ENCODE measurements at regions not wholly inside any gene's neighbourhood (a gene's known extent, or its start where the extent isn't known, plus 50 kb on each side); places are given as distances from the start of the nearest gene placed in this dataset.

DNA sequence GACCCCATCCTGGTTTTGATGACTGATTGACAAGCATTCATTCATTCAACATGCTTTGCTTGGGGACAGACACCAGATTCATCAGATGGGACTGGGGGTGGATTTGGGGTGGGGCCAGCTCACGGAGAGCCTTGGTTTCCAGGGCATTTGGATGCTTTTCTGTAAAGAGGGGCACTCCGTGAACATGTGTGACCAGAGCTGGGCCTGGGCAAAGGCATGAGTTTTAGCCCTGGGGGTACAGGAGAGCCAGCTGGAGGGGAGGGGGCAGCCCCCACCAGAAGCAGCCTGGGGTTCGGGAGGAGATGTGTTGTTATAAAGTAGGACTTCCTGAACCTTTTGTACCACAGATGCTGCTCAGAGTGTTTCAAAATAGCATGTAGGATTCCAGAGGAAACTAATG is 99.7 kb downstream of the RIPK4 start:
- no peak overlapping the region for H3K4me3 ChIP-seq (replicated peaks; ENCODE audit: low read depth, low read length)
- no peak for DNase-seq (ENCODE audit: extremely low read depth, low read depth)
- TF ChIP-seq, protein P1, sequence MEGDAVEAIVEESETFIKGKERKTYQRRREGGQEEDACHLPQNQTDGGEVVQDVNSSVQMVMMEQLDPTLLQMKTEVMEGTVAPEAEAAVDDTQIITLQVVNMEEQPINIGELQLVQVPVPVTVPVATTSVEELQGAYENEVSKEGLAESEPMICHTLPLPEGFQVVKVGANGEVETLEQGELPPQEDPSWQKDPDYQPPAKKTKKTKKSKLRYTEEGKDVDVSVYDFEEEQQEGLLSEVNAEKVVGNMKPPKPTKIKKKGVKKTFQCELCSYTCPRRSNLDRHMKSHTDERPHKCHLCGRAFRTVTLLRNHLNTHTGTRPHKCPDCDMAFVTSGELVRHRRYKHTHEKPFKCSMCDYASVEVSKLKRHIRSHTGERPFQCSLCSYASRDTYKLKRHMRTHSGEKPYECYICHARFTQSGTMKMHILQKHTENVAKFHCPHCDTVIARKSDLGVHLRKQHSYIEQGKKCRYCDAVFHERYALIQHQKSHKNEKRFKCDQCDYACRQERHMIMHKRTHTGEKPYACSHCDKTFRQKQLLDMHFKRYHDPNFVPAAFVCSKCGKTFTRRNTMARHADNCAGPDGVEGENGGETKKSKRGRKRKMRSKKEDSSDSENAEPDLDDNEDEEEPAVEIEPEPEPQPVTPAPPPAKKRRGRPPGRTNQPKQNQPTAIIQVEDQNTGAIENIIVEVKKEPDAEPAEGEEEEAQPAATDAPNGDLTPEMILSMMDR (IDR thresholded peaks at IDR 0.05; ENCODE audit: low read depth, low read length, missing control alignments): no peak

DNA sequence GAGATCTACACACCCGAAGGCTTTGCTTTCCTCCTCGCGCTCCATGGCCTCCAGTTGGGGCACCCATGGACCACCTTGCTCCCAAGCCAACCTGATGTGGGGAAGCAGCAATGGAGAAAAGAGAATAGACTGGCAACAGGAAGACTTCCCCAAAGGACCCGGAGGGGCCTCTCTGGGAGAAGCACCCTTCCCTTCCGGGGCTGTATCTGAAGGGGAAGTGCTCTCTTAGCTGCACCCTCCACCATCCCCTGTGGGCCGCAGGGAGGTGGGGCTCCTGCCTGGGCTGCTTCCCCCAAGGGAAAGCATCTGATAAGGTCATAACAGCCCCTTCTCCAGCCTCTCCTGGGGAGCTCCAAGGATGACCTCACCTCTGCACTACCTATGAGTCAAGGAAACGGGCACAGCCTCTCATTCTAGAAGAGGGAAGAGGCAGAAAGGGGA is 100.2 kb downstream of the RIPK4 start:
- H3K4me3 ChIP-seq (replicated peaks; ENCODE audit: low read depth, low read length): no peak overlapping the region
- TF ChIP-seq, protein P1 (IDR thresholded peaks at IDR 0.05; ENCODE audit: low read depth, low read length, missing control alignments): no peak
- DNase-seq (ENCODE audit: extremely low read depth, low read depth): no peak

DNA sequence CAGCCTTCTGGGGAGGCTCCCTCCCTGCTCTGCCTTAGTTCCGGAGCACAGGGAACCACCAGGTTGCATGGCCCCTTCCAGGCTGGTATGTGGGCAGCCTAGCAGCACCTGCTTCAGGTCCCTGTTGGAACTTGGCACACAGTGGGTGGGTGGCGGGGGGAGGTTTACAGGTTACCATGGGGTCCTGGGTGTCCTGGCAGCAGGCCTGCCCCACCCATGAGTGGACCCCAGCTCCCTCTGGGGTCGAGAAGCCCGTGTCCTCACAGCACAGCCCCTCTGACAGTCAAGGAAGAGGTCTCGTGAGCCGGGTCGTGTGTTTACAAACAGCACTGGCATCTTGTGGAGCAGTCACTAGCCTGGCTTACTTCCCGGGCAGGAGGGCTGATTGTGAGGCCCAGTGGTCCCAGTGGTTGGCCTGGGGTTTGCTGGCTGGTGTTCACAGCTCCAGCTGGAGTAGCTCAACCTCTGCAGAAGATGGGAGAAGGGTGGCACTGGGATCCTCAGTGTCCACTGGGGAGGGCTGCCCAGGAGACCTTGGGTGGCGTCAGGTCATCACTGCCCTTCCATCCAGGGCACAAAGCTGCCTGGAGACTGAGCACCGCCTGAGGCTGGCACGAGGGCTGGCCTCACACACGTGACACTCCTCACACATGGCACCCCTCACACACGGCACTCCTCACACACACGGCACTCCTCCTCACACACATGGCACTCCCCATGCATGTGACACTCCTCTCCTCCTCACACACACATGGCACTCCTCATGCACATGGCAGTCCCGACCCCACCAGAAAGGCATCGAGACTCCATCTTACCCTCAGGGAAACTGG is 100.9 kb downstream of the RIPK4 start:
- no peak overlapping the region for H3K4me3 ChIP-seq (replicated peaks; ENCODE audit: low read depth, low read length)
- no peak for DNase-seq (ENCODE audit: extremely low read depth, low read depth)
- TF ChIP-seq, protein P1 (IDR thresholded peaks at IDR 0.05; ENCODE audit: low read depth, low read length, missing control alignments): no peak

GRCh38 chr21:41664881-41665765 is 101.7 kb downstream of the RIPK4 start:
- DNase-seq (ENCODE audit: extremely low read depth, low read depth): no peak
- TF ChIP-seq, protein P1 (IDR thresholded peaks at IDR 0.05; ENCODE audit: low read depth, low read length, missing control alignments): no peak
- H3K4me3 ChIP-seq (replicated peaks; ENCODE audit: low read depth, low read length): no peak overlapping the region

DNA sequence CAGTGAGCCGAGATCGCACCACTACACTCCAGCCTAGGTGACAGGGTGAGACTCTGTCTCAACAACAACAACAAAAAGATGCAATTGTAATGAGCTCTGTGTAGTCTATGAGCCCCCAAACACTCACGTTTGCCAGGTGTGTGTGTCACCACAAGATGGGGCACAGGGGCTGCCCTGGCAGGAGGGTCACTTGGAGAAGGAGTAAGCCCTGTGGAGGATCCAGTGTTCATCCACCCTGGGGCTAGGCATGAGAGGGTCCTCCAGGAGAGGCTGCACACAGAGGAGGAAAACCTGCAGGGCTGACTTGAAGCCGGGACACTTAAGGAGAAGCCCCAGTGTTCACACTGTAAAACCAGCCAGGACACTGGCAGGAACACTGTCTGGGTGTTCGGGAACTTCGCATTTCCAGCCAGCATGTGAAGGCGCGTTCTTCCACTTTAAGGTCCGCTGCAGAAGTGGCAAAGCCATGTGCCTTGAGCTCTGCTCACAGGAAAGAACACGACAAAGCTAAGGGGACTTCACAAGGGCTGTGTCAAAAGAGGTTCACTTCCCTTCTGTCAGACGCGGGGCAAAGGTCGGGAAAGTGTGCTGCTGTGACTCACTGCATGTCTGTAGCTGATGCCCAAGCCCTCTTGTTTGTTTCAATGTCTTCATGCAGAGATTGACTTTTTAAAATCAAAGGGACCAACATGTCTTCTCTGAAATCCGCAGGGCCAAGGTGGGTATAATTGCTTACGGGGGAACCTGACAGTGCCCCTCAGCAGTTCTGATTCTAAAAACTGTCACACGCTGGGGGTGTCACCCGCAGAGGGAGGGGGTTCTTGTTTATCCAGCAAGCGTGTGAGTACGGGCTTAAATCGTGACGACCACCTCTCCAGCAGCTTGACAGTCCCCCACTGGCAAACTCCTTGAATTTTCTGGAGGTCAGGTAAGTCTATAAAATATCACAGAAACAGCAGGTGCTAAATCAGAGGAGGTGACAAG is 102.8 kb downstream of the RIPK4 start:
- TF ChIP-seq, protein P1 (IDR thresholded peaks at IDR 0.05; ENCODE audit: low read depth, low read length, missing control alignments): no peak
- no peak overlapping the region for H3K4me3 ChIP-seq (replicated peaks; ENCODE audit: low read depth, low read length)
- DNase-seq (ENCODE audit: extremely low read depth, low read depth): no peak

- DNase-seq (ENCODE audit: extremely low read depth, low read depth): no peak
- TF ChIP-seq, protein P1 (IDR thresholded peaks at IDR 0.05; ENCODE audit: low read depth, low read length, missing control alignments): no peak
These were observed 104.1 kb downstream of the RIPK4 start for GRCh38 chr21:41662761-41663160.

More at GRCh38 chr21:41662761-41663160, 104.1 kb downstream of the RIPK4 start:
- no peak overlapping the region for H3K4me3 ChIP-seq (replicated peaks; ENCODE audit: low read depth, low read length)

Data from HFF-Myc (cell line).